HG03558 (cell line): ENCODE measurements at regions not wholly inside any gene's neighbourhood (a gene's known extent, or its start where the extent isn't known, plus 50 kb on each side); places are given as distances from the start of the nearest gene placed in this dataset.

ENCODE experiments used
- ATAC-seq: cut with Tn5 transposase; IDR thresholded peaks from one replicate; pipeline ENCODE4 v1.9.1; 2021; ENCODE audit warnings: moderate number of reproducible peaks; ENCODE audit not compliant: unreplicated experiment; ENCODE audit errors: extremely low read depth

GRCh38 chr13:40255551-40255950 lies 410.9 kb downstream of the FOXO1 start:
- no peak for ATAC-seq

DNA sequence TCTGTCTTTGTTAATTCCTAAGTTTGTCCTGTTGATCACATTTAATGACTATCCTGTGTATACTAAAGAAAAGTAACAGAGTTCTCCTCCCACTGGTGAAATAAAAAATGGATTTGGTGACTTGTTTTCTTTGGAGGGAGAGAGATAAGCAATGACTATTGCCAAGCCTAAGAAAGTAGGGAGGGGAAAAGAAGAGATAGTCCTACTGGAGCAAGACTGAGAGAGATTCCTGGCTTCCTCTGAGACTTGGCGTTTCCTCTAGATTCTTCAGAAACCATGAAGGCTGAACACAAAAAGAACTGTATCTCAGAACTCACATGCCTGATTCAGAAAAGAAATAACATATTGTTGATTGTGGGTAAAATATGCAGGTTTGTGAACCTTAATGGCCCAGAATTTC lies 406.5 kb downstream of the FOXO1 start:
- ATAC-seq: no peak

DNA sequence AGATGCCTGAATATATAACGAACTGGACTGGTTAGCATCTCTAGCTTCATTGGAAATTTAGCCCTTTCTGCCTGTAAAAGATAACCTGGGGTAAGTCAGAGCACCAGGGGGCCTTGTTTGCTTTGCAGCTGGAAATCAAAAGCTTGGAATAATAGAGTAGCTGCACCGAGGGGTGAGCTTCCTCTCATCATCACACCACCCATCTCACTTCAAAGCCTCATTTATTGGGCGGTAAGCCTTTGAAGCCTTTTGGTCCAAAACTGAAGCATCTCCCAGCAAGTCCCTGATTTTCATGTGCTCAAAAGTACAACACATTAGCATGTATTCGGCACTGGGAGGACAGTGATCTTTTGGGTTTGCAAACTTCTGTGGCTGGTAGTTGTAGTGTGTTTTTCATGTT lies 405.1 kb downstream of the FOXO1 start:
- no peak for ATAC-seq

DNA sequence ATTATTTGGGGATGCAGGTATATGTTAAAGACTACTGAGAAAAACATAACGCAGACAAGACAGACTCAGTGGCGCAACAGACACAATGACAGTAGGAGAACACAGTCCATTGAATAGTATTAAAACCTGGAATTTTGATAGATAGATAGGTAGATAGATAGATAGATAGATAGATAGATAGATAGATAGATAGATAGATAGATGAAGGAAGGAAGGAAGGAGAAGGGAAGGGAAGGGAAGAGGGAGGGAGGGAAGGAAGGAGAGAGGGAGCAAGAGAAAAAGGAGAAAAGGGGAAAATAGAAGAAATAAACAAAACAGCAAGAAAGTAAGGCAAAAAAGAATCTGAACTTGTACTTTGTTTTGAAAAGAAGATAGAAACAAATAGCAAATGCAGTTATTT lies 404.5 kb downstream of the FOXO1 start:
- ATAC-seq: no peak

DNA sequence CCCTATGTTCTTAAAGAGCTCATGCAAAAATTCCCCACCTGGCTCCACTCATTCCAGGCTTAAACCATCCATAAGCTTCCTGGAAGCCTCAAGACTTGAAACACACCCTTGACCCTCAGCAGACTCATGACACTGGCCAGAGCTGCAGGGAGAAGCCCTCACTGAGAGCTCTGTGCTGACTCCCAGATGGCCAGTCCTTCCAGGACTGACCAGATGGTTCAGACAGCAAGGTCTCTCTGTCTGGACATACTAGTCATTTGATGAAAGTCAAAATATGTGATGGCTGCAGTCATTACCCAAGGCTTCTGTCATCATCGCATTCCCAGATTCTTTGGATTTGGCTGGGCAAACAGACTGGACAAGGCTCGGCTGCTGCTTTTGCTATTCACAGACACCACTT lies 397.4 kb downstream of the FOXO1 start:
- ATAC-seq: no peak

GRCh38 chr13:40270726-40271125 lies 395.7 kb downstream of the FOXO1 start:
- ATAC-seq: no peak

DNA sequence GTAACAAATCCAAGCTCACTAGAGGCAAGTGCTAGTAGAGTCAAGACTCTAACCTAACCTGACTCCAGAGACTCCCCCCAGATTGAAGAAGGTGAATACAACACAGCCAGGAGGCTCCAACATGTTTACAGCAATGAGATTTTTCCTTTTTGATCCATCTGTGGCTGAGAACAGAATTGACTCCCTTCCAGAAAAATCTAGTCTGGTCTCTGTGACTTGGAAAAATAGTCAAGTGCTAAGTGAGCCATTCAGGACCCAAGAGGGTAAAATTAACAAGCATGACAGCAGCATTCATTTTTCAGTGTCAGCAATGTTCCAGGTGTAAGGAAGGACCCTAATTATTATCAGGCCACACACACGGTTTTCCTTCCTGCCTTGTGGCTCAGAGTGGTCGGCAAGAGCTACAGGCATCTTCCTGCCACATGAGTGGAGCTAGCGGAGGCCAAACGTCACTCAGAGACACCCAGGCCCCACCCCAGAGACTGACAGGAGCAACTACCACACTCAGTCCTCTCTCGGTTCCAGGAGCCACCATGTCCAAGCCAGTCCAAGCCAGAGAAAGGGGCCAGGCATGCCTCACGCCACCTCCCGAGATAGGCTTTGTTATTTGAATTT lies 395.1 kb downstream of the FOXO1 start:
- ATAC-seq: no peak

DNA sequence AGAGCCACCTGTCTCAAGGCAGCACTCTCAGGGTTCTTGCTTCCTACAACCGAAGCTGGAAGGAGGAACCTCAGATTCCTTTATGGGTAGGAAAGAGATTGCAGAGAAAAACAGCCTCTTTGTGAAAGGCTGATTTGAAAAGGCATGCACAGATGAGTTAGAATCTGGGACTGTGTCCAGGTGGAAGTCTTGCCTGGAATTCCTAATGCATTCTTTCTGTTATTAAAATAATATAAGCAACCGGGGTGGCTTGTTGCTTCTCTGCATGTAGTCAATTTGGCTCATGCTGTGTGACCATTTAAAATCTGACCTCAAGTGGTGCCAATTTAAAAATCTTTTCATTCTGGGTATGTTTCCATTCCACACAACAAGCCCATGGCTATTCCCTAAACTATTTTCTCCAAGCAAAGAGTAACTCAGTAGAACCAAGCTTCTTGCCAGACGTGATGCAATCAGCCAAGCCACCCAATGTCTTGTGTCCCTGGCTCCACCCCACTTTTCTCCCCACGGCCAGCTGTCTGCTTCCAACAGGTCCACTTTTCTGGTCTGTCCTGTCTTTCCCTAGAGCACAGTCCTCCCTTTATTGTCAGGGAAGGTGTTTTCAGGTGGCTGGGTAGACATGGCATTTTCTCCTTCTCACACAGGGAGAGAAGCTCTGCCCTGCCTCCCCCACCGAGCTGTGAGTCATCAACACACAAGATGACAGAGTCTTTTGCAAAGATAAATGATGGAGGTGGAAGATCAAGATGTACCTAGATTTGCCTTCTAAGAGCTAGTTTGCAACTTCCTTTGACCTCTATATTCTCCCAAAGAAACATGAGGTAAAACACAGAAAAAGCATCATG lies 394.3 kb downstream of the FOXO1 start:
- no peak for ATAC-seq

DNA sequence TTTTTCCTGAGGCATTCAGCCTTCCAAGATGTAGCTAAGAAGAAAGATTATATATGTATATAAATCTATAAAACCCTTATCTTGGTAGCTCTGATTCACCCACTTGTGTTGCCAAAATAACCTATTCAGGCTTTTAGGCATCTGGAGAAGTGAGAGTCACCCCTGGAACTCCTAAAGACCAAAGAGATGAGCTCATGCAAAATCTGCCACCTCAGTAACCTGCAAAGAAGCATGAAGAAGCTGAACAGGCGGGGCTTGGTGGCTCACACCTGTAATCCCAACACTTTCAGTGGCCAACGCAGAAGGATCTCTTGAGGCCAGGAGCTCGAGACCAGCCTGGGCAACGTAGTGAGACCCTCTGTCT lies 393.7 kb downstream of the FOXO1 start:
- no peak for ATAC-seq

DNA sequence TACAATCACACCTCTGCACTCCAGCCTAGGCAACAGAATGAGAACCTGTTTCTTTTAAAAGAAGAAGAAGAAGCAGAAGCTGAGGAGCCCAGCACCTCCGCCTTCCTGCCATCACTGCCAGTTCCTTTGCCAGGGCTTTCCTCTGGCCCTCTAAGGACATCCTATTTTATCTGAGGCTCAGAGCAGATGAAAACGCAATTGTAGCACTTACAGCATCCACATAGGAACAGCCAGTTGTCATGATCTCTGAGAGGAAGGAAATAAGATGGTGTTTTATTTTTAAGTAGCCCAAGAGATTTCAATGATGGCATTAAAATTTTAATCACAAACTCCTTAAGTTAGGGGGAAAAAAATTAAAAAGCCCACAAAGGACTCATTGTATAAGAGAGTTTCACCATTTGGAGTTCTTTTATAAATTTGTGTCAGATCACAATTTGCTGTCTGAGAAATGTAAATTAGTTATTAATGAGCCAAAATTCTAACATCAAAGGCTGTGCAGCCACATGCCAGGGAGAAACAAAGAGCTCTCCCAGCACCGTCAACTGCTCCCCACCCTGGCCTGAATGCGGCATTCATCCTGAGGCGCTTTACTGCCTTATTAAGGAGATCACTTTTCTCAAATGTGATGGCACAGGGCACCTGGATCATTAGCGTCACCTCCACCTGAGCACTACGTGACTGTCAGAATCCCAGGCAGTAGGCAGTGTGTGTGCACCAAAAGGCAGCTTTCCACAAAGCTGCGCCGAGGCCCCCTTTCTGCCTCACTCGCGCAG lies 393.0 kb downstream of the FOXO1 start:
- ATAC-seq: no peak

DNA sequence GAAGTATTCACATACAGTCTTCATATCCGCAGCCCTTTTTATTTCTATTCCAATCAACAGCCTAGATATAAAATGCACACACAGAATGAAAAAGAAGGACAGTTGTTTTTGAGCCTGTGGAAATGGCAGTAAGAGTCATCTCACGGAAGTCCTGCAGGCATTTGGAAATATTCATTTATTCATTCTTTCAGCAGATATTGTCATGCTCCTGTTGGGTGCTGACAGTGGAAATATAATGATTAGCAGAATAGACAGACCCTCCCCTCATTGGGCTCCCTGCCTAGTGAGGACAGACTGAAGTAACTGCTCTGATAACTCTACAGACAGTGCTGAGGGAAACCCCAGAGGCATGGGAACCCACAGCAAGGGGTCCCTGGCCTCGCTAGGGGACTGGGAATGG lies 392.3 kb downstream of the FOXO1 start:
- no peak for ATAC-seq

DNA sequence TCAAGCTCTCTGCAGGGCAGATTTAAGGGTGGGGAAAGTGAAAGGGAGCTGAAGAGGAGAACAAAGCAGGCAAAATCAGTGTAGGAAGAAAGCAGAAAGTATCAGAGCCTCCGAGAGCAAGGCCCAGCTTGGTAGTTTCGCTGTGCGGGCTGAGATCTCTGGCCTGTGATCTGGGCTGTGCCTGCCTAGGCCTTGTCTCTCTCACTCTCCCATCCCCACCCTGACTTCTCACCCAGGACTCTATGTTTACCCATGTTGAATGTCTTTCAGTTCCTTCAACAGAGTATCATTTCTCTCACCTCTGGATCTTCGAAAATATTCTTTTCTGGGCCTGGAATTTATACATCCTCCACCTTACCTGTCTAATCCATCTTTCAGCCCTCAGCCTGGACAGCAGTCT lies 391.3 kb downstream of the FOXO1 start:
- ATAC-seq: no peak

DNA sequence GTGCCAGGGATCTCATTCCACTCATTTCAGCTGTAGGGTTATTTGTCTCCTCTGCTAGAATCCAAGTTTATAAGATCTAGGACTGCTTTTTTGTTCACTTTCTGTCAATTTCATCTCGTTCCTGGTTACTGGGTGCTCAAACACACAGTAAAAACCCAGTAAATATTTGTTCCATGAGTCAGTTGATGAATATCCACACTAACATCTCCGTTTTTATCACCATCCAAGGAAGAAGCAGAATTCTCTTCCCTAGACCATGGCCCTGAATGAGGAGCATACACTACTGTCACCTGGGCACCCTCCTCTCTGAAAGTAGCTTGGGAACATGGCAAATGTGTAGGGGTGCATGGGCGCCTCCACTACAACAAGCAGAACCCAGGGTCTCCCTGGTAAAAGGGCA lies 390.8 kb downstream of the FOXO1 start:
- ATAC-seq: no peak

DNA sequence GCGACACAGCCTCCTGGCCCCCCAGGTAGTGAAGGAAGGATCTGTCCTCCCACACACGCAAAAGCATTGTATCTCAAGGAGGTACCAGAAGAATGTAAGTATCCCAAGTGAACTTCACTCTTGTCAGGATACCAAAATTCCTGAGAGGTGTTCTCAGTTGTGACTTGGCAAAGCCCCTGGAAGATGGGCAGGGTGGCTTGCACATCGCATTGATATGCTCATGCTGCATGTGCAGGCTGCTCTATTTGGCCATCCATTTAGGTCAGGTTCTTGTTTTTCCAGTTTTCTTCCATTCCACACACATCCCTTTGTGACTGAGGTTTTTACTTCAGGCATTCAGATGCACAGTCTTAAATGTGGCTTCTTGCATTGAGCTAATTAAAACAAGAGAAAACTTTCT lies 382.8 kb downstream of the FOXO1 start:
- no peak for ATAC-seq

GRCh38 chr13:40285634-40286033 lies 380.8 kb downstream of the FOXO1 start:
- no peak for ATAC-seq

DNA sequence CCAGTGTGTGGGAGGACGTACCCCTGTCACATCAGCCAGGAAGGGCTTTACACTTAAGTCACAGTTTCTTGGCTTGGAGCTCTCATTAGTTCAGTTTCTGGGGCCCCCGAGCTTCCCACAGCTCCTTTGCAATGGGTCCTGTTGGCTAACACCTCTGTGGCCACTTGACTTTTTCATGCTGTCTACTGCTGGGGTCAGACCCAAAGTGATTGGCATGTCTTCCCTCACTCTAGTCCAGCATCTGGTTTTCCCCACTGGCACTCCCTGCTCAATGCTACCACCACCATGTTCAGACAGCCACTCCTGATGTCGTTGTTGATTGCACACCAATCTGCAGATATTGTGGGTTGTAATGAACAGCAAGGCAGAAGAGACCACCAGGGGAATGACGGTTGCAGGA lies 379.0 kb downstream of the FOXO1 start:
- ATAC-seq: no peak

DNA sequence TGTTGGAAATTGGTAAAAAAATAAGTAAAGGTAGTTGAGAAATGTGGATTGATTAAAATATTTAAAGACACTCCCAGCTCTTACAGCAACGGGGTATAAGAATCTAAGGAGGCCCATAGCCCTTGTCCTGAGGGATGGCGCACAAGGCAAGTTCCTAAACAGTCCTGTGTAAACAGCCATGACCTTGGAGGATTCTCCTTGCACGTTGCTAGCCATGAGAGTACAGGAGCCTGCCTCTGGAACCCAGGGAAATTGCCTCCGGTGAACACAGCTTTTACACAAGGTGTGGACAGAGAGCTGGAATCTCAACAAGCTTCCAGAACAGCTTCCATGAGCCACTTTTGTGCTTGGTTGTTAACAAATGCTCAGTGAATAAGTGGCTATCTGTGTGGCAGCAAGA lies 378.2 kb downstream of the FOXO1 start:
- no peak for ATAC-seq

DNA sequence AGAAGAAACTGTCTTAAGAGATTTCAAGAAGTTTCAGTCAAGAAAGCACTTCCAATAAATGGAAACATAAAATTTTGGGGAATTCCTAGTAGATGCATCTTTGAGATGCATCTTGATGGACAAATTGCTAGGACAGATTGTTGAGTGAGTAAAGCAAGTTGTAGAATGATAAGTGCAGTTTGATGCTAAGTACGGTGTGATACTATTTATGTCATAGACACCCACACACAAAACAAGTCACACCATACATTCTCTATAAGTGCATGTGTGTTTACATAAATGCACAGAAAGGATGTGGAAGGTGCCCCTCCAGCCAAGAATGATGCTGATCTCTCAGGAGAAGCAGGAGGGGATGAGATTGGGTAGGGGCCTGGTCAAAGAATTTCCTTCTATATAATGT lies 375.7 kb downstream of the FOXO1 start:
- ATAC-seq: no peak

DNA sequence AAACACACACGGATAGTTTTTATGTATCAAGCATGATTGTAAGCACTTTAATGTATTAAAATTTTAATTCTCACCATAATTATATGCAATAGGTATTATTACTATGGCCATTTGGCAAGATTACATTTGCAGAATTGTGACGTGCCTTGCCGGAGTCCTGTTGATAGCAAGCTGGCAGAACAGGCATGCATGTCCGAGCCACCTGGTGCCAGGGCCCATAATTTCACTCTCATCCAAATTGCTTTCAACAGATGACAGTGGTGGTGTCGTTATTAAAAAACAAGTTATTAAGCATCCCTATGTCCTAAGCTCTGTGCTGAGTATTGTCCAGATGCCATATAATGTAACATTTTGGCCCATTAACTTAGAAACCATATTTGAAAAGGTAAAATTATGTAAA lies 374.3 kb downstream of the FOXO1 start:
- ATAC-seq: no peak

- ATAC-seq: no peak
These were observed 373.9 kb downstream of the FOXO1 start for GRCh38 chr13:40292536-40292935.

DNA sequence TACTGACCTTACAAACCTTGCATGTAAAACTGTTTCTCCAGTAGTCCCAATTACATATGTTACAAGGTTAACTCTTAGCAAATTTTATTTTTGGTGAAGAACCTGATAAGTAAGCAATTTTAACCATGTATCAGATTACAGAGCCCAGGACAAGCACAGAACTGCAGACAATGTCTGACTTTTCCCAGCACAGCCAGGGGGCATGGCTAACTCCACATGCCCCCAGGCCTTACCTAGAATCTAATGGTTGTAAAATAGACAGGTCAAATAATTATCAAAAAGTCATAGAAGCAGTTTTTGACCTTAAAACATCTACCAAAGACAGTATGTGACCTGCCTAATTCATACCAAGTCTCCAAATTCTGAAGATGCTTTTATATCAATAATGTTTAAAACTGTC lies 364.1 kb downstream of the FOXO1 start:
- ATAC-seq: no peak
